Esophagus squamous epithelium (tissue), 5 donors: ENCODE measurements at regions not wholly inside any gene's neighbourhood (a gene's known extent, or its start where the extent isn't known, plus 50 kb on each side); places are given as distances from the start of the nearest gene placed in this dataset.

Source experiments
- DNase-seq: peaks from one replicate; lab custom pipeline; 2025; lab: John Stamatoyannopoulos, UW
- H3K27ac ChIP-seq, 4 donors: fragments of 200-600 bp; sonication (generic); one replicate each; pipeline ENCODE4 v1.5.1; 2016 to 2019; ENCODE audit warnings: mild to moderate bottlenecking in 1 of 4
- H3K27me3 ChIP-seq, 4 donors: fragments of 200-600 bp; sonication (generic); 1 replicate in 3 of 4; 2 replicates in 1 of 4; pipeline versions ENCODE4 v1.5.1 to v1.6.0; 2017 to 2021; ENCODE audit warnings: antibody characterized with exemption in 1 of 4
- H3K36me3 ChIP-seq, 3 donors: fragments of 200-600 bp; sonication (generic); one replicate each; pipeline ENCODE4 v1.5.1; 2016 to 2019
- H3K4me1 ChIP-seq, 3 donors: fragments of 200-600 bp; sonication (generic); one replicate each; pipeline ENCODE4 v1.5.1; 2017 to 2019
- H3K4me3 ChIP-seq, 4 donors: fragments of 200-600 bp; sonication (generic); 1 replicate in 3 of 4; 2 replicates in 1 of 4; pipeline ENCODE4 v1.5.1; 2016 to 2019; ENCODE audit warnings: mild to moderate bottlenecking in 2 of 4, moderate library complexity in 1 of 4
- H3K9me3 ChIP-seq, 3 donors: fragments of 200-600 bp; sonication (generic); one replicate each; pipeline ENCODE4 v1.5.1; 2016 to 2019
- POLR2A ChIP-seq, 4 donors: fragments of 450-650 bp; IDR thresholded peaks; one replicate each; pipeline ENCODE4 v1.6.1; 2017; ENCODE audit warnings: antibody characterized with exemption in 4 of 4, mild to moderate bottlenecking in 4 of 4, moderate library complexity in 3 of 4
- WGBS, 2 donors: methylation state at CpG; one replicate each; pipeline ENCODE4 v1.1.5; 2018; 5-methylcytosine and 5-hydroxymethylcytosine counted together
- intact Hi-C: fragments of 100-400 bp; cut with DNase I; formaldehyde crosslinking; loops from one replicate; pipeline ENCODE4 v1.15.0; 2022
- TF ChIP-seq, protein P1 (sequence below), 6 experiments: fragments of 450-650 bp in 4 of 6; fragments of 200-600 bp in 2 of 6; sonication (generic) in 2 of 6; IDR thresholded peaks; one replicate each; pipeline ENCODE4 v1.5.1; 2016 to 2019; ENCODE audit warnings: antibody characterized with exemption in 6 of 6, mild to moderate bottlenecking in 4 of 6, moderate library complexity in 4 of 6
- donor health status: DM: yes; HTN: yes; CAD: no.

GRCh38 chr4:33270403-33270802, 2550.2 kb downstream of the PCDH7 start:
- no peak for TF ChIP-seq POLR2A (IDR thresholded peaks at IDR 0.05)
- TF ChIP-seq, protein P1, sequence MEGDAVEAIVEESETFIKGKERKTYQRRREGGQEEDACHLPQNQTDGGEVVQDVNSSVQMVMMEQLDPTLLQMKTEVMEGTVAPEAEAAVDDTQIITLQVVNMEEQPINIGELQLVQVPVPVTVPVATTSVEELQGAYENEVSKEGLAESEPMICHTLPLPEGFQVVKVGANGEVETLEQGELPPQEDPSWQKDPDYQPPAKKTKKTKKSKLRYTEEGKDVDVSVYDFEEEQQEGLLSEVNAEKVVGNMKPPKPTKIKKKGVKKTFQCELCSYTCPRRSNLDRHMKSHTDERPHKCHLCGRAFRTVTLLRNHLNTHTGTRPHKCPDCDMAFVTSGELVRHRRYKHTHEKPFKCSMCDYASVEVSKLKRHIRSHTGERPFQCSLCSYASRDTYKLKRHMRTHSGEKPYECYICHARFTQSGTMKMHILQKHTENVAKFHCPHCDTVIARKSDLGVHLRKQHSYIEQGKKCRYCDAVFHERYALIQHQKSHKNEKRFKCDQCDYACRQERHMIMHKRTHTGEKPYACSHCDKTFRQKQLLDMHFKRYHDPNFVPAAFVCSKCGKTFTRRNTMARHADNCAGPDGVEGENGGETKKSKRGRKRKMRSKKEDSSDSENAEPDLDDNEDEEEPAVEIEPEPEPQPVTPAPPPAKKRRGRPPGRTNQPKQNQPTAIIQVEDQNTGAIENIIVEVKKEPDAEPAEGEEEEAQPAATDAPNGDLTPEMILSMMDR (IDR thresholded peaks at IDR 0.05): no peak
- Histone ChIP-seq H3K9me3 (no peaks in the 10 kb centered on the region), H3K4me3 (no peak overlapping the region), H3K36me3 (no peaks in the 10 kb centered on the region), H3K27me3 (no peaks in the 10 kb centered on the region), H3K27ac (no peak overlapping the region), H3K4me1 (no peaks in the 10 kb centered on the region)
- WGBS, 2 donors: 60 to 65% methylated on average over 1 of the region's 1 CpG
- intact Hi-C loops: no loop called here
- no peak for DNase-seq

- intact Hi-C loops: no loop called here
- Histone ChIP-seq H3K4me1 (no peaks in the 10 kb centered on the region), H3K4me3 (no peak overlapping the region), H3K36me3 (no peaks in the 10 kb centered on the region), H3K9me3 (no peaks in the 10 kb centered on the region), H3K27ac (no peak overlapping the region), H3K27me3 (no peaks in the 10 kb centered on the region)
- no peak for TF ChIP-seq POLR2A (IDR thresholded peaks at IDR 0.05)
- TF ChIP-seq, protein P1 (IDR thresholded peaks at IDR 0.05): no peak
- no peak for DNase-seq
- WGBS, 2 donors: 72 to 80% methylated on average over 1 of the region's 1 CpG
Measured at GRCh38 chr4:33272722-33273121, 2552.6 kb downstream of the PCDH7 start.

- Histone ChIP-seq H3K9me3 (no peaks in the 10 kb centered on the region), H3K27me3 (no peaks in the 10 kb centered on the region), H3K36me3 (no peaks in the 10 kb centered on the region), H3K4me1 (no peaks in the 10 kb centered on the region), H3K4me3 (no peak overlapping the region), H3K27ac (no peak overlapping the region)
- TF ChIP-seq POLR2A (IDR thresholded peaks at IDR 0.05): no peak
- TF ChIP-seq, protein P1 (IDR thresholded peaks at IDR 0.05): no peak
- intact Hi-C loops: no loop called here
- 70 to 76% methylated on average over 1 of the region's 1 CpG for WGBS, 2 donors
- no peak for DNase-seq
Measured at GRCh38 chr4:33283818-33284217, 2563.6 kb downstream of the PCDH7 start.

- DNase-seq: no peak
- Histone ChIP-seq H3K36me3 (no peaks in the 10 kb centered on the region), H3K27me3 (no peaks in the 10 kb centered on the region), H3K9me3 (no peaks in the 10 kb centered on the region), H3K4me1 (no peaks in the 10 kb centered on the region), H3K27ac (no peak overlapping the region), H3K4me3 (no peak overlapping the region)
- intact Hi-C loops: no loop called here
- TF ChIP-seq, protein P1 (IDR thresholded peaks at IDR 0.05): no peak
- no peak for TF ChIP-seq POLR2A (IDR thresholded peaks at IDR 0.05)
- 53 to 57% methylated on average over 3 of the region's 3 CpGs for WGBS, 2 donors
Measured at GRCh38 chr4:33296876-33297455, 2576.8 kb downstream of the PCDH7 start.

DNA sequence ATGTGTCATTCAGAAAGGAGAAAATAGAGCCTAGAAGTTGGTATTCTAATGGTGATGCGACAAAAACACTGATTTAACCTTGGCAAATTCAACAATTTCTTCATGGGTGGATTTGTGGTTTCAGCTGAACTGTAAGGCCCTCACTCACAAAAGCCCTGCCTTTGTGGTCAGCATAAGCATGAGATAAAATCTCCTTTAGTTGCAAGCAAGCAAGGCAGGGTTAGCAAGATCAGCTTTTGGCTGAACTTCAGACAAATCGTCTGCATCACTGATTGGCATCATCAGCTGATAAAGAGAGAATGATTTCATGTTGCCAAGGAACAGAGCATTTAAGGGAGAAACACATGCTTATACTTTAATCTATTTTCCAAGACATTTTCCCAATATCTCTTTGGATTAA, 2582.2 kb downstream of the PCDH7 start:
- DNase-seq: no peak
- 29 to 32% methylated on average over 2 of the region's 2 CpGs for WGBS, 2 donors

More for the DNA sequence above, 2582.2 kb downstream of the PCDH7 start:
- no peak overlapping the region for H3K4me3 ChIP-seq
- H3K9me3 ChIP-seq: no peaks in the 10 kb centered on the region
- H3K4me1 ChIP-seq: no peaks in the 10 kb centered on the region
- intact Hi-C loops: no loop called here
- no peak for TF ChIP-seq POLR2A (IDR thresholded peaks at IDR 0.05)
- TF ChIP-seq, protein P1 (IDR thresholded peaks at IDR 0.05): no peak
- H3K27ac ChIP-seq: no peak overlapping the region
- H3K36me3 ChIP-seq: no peaks in the 10 kb centered on the region
- H3K27me3 ChIP-seq: no peaks in the 10 kb centered on the region
